Body of pancreas (tissue), 4 donors: ENCODE measurements at regions not wholly inside any gene's neighbourhood (a gene's known extent, or its start where the extent isn't known, plus 50 kb on each side); places are given as distances from the start of the nearest gene placed in this dataset.

ENCODE experiments used
- CTCF ChIP-seq, 7 experiments: fragments of 450-650 bp in 4 of 7; fragments of 200-600 bp in 3 of 7; sonication (generic) in 3 of 7; IDR thresholded peaks; one replicate each; pipeline ENCODE4 v1.5.1; 2016 to 2019; ENCODE audit warnings: antibody characterized with exemption in 7 of 7
- POLR2A ChIP-seq, 3 donors: fragments of 450-650 bp; IDR thresholded peaks; one replicate each; pipeline ENCODE4 v1.6.1; 2016; ENCODE audit warnings: antibody characterized with exemption in 3 of 3, mild to moderate bottlenecking in 2 of 3

GRCh38 chr2:5984273-5984655, 292.1 kb downstream of the SOX11 start:
- TF ChIP-seq POLR2A (IDR thresholded peaks at IDR 0.05) (no peak), CTCF (IDR thresholded peaks at IDR 0.05) (no peak)
